ENCODE measurements at regions not wholly inside any gene's neighbourhood (a gene's known extent, or its start where the extent isn't known, plus 50 kb on each side); places are given as distances from the start of the nearest gene placed in this dataset.

DNA sequence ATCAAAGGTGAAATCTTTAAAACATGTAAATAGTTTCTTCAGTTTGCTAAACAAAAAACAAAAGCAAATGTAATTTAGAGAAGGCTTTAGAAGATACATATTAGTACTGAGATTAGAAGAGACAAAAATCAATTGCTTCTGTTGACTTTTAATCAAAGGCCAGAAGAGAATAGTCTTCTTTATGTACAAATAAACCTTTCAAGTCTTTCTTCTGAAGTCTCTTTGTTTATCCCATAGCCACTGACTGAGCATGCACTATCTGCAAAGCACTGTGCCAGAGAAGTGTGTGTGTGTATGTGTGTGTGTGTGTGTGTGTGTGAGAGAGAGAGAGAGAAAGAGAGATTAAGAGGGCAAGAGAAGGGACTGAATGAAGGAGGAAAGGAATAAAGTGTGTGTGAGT is 198.4 kb downstream of the GLUD2 start:
- TF ChIP-seq CTCF (IDR thresholded peaks at IDR 0.05), result no peak
- TF ChIP-seq POLR2A (IDR thresholded peaks at IDR 0.05), result no peak

Data from thyroid gland (tissue), 4 donors.